ENCODE measurements at regions not wholly inside any gene's neighbourhood (a gene's known extent, or its start where the extent isn't known, plus 50 kb on each side); places are given as distances from the start of the nearest gene placed in this dataset.

DNA sequence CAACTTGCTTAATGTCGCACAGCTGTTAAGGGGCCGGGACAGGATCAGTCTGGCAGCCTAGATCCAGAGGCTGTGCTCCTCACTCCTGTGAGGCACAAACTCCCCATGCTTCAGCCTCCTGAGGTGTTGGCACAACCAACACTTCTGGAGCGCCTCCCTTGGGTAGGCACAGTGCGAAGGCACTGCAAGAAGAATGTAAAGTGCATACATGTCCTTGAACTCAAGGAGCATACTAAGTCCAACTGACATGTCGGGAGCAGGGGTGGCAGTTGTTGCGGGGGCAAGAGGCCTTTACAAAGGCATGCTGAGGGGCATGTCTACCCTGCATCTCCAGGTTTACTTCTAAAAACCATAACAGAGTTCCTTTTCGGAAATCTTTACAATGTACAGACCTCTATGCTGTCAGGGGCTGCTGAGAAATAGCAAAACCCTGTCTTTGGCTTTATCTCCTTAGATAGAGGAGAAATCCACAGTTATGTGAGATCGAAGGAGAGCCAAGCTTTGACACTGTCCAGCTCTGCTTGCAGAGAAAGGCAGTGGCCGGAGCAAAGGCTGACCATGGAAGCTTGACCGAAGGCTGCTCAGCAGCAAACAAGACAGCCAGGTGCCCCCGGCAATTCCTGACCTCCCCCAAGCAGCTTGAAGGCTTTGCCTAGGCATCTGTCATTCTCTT is 93.9 kb downstream of the CDC7 start:
- in situ Hi-C loops (cut with HindIII; ENCODE audit: low sequenced_read_pairs) = no loop called here
- H3K4me3 ChIP-seq (ENCODE audit: low read depth, low read length) = no peak overlapping the region
- no peak for DNase-seq (ENCODE audit: low read depth, low spot score)
- TF ChIP-seq, protein P1, sequence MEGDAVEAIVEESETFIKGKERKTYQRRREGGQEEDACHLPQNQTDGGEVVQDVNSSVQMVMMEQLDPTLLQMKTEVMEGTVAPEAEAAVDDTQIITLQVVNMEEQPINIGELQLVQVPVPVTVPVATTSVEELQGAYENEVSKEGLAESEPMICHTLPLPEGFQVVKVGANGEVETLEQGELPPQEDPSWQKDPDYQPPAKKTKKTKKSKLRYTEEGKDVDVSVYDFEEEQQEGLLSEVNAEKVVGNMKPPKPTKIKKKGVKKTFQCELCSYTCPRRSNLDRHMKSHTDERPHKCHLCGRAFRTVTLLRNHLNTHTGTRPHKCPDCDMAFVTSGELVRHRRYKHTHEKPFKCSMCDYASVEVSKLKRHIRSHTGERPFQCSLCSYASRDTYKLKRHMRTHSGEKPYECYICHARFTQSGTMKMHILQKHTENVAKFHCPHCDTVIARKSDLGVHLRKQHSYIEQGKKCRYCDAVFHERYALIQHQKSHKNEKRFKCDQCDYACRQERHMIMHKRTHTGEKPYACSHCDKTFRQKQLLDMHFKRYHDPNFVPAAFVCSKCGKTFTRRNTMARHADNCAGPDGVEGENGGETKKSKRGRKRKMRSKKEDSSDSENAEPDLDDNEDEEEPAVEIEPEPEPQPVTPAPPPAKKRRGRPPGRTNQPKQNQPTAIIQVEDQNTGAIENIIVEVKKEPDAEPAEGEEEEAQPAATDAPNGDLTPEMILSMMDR (IDR thresholded peaks at IDR 0.05; ENCODE audit: low read depth, low read length) = no peak

DNA sequence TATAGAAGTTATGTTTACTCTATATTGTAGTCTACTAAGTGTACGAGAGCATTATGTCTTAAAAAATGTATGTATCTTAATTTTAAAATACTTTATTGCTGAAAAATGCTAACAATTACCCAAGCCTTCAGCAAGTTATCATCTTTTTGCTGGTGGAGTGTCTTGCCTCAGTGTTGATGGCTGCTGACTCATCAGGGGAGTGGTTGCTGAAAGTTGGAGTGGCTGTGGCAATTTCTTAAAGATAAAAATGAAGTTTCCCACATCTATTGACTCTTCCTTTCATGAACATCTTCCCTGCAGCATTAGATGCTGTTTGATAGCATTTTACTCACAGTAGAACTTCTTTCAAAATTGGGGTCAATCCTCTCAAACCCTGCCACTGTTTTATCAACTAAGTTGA is 95.8 kb downstream of the CDC7 start:
- TF ChIP-seq, protein P1 (IDR thresholded peaks at IDR 0.05; ENCODE audit: low read depth, low read length) = no peak
- H3K4me3 ChIP-seq (ENCODE audit: low read depth, low read length) = no peak overlapping the region
- in situ Hi-C loops (cut with HindIII; ENCODE audit: low sequenced_read_pairs) = no loop called here
- no peak for DNase-seq (ENCODE audit: low read depth, low spot score)

DNA sequence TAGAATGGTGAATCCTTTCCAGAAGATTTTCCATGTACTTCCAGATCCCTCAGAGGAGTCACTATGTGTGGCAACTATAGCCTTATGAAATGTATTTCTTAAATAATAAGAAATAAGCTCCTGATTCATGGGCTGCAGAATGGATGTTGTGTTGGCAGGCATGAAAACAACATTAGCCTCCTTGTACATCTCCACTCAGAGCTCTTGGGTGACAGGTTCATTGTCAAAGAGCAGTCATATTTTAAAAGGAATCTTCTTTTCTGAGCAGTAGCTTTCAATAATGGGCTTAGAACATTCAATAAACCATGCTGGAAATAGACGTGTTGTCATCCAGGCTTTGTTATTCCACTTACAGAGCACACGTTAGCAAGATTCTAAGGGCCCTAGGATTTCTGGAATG is 96.6 kb downstream of the CDC7 start:
- TF ChIP-seq, protein P1 (IDR thresholded peaks at IDR 0.05; ENCODE audit: low read depth, low read length) = no peak
- in situ Hi-C loops (cut with HindIII; ENCODE audit: low sequenced_read_pairs) = no loop called here
- H3K4me3 ChIP-seq (ENCODE audit: low read depth, low read length) = no peak overlapping the region
- DNase-seq (ENCODE audit: low read depth, low spot score) = no peak

DNA sequence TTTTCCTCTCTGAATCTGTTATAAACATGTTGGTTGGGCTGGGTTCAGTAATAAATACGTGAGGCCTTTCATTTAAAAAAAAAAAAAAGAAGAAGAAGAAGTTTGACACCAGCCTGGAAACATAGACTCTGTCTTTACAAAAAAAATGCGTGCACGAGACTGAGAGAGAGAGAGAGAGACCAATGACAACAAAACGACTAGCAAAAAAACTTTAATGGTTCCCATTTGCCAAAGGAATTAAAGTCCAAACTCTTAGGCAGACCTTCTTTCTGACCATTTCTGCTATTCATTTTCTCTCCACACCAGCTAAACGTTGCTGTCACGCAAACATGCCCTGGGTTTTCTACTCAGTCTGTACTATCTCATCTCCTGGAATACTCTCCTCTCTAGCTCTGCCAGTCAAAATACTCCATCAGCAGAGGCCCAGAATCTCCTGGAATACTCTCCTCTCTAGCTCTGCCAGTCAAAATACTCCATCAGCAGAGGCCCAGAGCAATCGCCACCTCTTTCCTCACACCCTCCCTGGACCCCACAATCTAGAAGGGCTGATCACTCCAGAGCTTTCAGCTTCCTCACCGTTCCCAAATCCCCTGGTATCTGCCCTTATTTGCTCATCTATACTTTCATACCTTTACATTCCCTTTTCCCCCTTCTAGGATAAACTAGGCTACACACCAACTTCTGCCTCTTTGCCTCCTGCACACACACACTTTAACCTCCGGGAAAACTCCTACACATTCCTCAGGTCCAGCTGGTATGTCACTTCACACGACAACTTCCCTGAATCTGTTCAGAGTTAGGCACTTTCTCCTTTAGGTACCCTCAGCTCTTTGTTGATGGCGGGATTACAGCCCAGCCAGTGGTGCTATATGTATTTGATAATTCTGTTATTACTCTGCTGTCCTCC is 100.0 kb downstream of the CDC7 start:
- no peak for DNase-seq (ENCODE audit: low read depth, low spot score)

GRCh38 chr1:91601554-91602376 is 101.1 kb downstream of the CDC7 start:
- in situ Hi-C loops (cut with HindIII; ENCODE audit: low sequenced_read_pairs) = no loop called here
- no peak overlapping the region for H3K4me3 ChIP-seq (ENCODE audit: low read depth, low read length)
- TF ChIP-seq, protein P1 (IDR thresholded peaks at IDR 0.05; ENCODE audit: low read depth, low read length) = no peak
- no peak for DNase-seq (ENCODE audit: low read depth, low spot score)

More for the DNA sequence above, 100.0 kb downstream of the CDC7 start:
- no peak overlapping the region for H3K4me3 ChIP-seq (ENCODE audit: low read depth, low read length)
- TF ChIP-seq, protein P1 (IDR thresholded peaks at IDR 0.05; ENCODE audit: low read depth, low read length) = no peak
- in situ Hi-C loops (cut with HindIII; ENCODE audit: low sequenced_read_pairs) = no loop called here

DNA sequence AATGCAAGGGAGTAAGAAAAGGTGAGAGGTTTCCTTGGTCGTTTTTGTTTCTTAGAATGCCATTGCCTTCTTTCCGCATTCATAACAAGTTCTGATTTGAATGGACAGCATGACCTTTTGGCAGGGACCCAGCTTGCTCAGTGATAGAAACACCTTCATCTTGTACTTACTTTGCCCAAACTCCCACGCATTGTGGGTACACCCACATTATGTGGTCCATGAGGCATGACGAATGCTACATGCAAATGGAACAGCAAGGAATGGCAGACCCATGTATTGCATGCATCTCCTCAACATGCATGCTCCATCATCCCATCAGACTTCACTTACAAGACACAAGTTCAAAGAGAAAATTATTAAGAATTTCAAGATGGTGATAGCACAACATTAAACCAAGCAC is 102.8 kb downstream of the CDC7 start:
- DNase-seq (ENCODE audit: low read depth, low spot score) = no peak
- TF ChIP-seq, protein P1 (IDR thresholded peaks at IDR 0.05; ENCODE audit: low read depth, low read length) = no peak
- no peak overlapping the region for H3K4me3 ChIP-seq (ENCODE audit: low read depth, low read length)
- in situ Hi-C loops (cut with HindIII; ENCODE audit: low sequenced_read_pairs) = no loop called here

All from astrocyte of the spinal cord (primary cell).